GM12801 (cell line): ENCODE measurements at regions not wholly inside any gene's neighbourhood (a gene's known extent, or its start where the extent isn't known, plus 50 kb on each side); places are given as distances from the start of the nearest gene placed in this dataset.

ENCODE experiments used
- TF ChIP-seq, protein P1 (sequence below): IDR thresholded peaks from one replicate; pipeline ENCODE4 v1.5.1; 2011; ENCODE audit warnings: control low read depth; ENCODE audit not compliant: insufficient read length; ENCODE audit errors: extremely low read depth

- TF ChIP-seq, protein P1, sequence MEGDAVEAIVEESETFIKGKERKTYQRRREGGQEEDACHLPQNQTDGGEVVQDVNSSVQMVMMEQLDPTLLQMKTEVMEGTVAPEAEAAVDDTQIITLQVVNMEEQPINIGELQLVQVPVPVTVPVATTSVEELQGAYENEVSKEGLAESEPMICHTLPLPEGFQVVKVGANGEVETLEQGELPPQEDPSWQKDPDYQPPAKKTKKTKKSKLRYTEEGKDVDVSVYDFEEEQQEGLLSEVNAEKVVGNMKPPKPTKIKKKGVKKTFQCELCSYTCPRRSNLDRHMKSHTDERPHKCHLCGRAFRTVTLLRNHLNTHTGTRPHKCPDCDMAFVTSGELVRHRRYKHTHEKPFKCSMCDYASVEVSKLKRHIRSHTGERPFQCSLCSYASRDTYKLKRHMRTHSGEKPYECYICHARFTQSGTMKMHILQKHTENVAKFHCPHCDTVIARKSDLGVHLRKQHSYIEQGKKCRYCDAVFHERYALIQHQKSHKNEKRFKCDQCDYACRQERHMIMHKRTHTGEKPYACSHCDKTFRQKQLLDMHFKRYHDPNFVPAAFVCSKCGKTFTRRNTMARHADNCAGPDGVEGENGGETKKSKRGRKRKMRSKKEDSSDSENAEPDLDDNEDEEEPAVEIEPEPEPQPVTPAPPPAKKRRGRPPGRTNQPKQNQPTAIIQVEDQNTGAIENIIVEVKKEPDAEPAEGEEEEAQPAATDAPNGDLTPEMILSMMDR = no peak
Measured at GRCh38 chr11:36945384-36945783, 347.3 kb upstream of the RAG2 start.

DNA sequence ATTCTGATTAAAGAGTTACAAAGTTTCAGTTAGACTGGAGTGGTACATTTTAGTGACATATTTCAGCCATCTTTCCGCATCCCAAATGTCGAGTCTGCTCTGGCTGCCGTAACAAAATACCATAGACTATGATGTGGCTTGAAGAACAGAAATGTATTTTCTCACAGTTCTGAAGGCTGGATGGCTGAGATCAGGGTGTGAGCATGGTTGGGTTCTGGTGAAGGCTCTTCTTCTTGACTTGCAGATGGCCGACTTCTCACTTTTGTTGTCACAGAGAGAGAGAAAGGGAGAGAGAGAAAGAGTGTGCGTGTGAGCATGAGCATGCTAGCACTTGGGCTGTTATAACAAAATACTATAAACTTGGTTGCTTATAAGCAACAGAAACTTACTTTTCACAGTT is 335.4 kb upstream of the RAG2 start:
- TF ChIP-seq, protein P1 = no peak

DNA sequence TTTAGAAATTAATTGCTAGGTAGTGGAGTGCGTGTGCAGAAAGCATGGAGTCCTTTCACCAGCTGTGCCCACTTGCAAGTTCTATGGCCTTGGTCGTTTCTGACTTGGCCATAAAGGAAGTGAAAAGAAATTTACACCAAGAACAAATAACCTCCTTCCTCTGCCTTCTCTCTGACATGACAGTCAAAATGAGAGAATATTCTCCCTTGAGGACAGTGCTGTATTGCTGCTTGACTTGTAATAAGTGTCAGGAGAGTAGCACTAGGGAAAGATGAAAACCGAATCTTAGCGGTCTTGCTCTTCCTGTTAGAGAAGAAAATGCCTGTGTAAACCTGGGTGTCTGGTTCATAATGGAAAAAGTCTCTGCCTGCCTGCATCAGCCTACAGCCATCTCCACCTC is 333.1 kb upstream of the RAG2 start:
- TF ChIP-seq, protein P1 = no peak

DNA sequence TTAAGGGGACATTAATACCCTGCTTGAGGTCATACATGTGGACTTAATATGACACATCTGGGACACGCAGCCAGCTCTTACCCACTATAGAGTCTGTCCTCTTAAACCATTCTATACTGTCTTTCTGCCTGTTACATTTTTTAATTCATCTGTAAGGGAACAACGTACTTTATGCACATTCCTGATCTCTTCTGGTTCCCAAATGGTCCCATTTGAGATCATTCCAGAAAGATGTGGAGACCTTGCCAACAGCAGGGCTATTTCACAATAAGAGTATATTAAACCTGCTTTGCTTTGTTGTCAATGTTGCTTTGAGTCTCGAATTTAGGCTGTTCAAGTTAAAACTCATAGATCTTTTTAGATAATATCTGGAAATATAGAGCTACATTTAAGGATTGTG is 332.2 kb upstream of the RAG2 start:
- TF ChIP-seq, protein P1 = no peak

GRCh38 chr11:36929401-36929800 is 331.4 kb upstream of the RAG2 start:
- TF ChIP-seq, protein P1 = no peak

DNA sequence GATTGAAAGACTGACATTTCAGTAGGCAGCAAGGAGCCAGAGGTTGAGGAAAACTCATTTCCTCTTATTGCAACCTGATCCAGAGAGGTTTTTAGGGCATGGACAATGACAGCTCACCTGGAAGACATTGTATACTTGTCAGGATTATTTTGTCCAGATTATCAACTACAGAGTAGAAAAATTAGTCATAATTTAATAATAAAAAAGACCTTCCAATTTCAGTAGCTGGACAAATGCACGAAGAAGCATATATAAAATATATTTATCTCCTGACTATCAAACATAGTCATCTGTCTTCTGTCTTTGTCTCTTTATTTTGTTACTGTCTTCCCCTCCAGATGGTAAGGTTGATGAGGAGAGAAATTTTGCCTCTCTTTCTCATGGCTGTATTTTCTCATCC is 330.6 kb upstream of the RAG2 start:
- TF ChIP-seq, protein P1 = no peak

DNA sequence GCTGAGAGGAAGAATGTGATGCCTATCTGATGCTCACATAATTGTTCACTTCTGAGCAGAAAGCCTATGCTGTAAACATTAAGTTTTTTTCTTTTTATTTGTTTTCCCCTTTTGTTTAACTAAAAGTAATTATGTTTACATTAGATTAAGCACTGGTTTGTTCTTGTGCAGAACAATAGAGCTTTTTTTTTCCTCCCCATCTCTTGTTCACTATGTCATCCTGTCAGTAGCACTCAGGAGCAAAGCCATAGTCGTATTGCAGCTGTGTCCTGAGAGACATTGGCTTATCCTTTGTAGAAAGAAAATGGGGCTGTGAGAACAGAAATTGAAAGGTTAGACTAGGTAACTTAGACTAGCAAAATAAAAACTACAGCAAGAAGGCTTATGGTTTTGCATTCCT is 301.8 kb upstream of the RAG2 start:
- TF ChIP-seq, protein P1 = no peak

- TF ChIP-seq, protein P1 = no peak
Measured at GRCh38 chr11:36890841-36891240, 292.8 kb upstream of the RAG2 start.
